Smooth muscle cell (in vitro differentiated cells): ENCODE measurements at regions not wholly inside any gene's neighbourhood (a gene's known extent, or its start where the extent isn't known, plus 50 kb on each side); places are given as distances from the start of the nearest gene placed in this dataset.

Experiments used
- DNase-seq: peaks from one replicate; lab custom pipeline; 2025; ENCODE audit not compliant: unreplicated experiment; lab: John Stamatoyannopoulos, UW
- H2AFZ ChIP-seq: fragments of 200-600 bp; sonication (generic); 2 replicates; pipeline ENCODE4 v1.6.0; 2016; ENCODE audit warnings: antibody characterized with exemption, low read depth, mild to moderate bottlenecking
- H3F3A ChIP-seq: fragments of 200-600 bp; sonication (generic); 2 replicates; pipeline ENCODE4 v1.6.0; 2017; ENCODE audit warnings: antibody characterized with exemption, low read depth
- H3K27ac ChIP-seq: fragments of 200-600 bp; sonication (generic); 2 replicates; pipeline ENCODE4 v1.5.1; 2016; ENCODE audit warnings: low read depth, mild to moderate bottlenecking
- H3K27me3 ChIP-seq: fragments of 200-600 bp; sonication (generic); 2 replicates; pipeline ENCODE4 v1.6.1; 2016; ENCODE audit warnings: low read depth, mild to moderate bottlenecking
- H3K36me3 ChIP-seq: fragments of 200-600 bp; sonication (generic); 2 replicates; pipeline ENCODE4 v1.5.1; 2016; ENCODE audit warnings: low read depth
- H3K4me1 ChIP-seq: fragments of 200-600 bp; sonication (generic); 2 replicates; pipeline ENCODE4 v1.5.1; 2016; ENCODE audit warnings: low read depth
- H3K4me2 ChIP-seq: fragments of 200-600 bp; sonication (generic); 2 replicates; pipeline ENCODE4 v1.6.0; 2016; ENCODE audit warnings: mild to moderate bottlenecking
- H3K4me3 ChIP-seq: fragments of 200-600 bp; sonication (generic); 2 replicates; pipeline ENCODE4 v1.5.1; 2016; ENCODE audit warnings: mild to moderate bottlenecking
- H3K79me2 ChIP-seq: fragments of 200-600 bp; sonication (generic); 2 replicates; pipeline ENCODE4 v1.6.0; 2016; ENCODE audit warnings: low read depth, mild to moderate bottlenecking
- H3K9ac ChIP-seq: fragments of 200-600 bp; sonication (generic); 2 replicates; pipeline ENCODE4 v1.6.0; 2016; ENCODE audit warnings: low read depth
- H3K9me3 ChIP-seq: fragments of 200-600 bp; sonication (generic); replicated peaks from 2 replicates; pipeline ENCODE4 v1.5.1; 2016; ENCODE audit warnings: low read depth
- H4K20me1 ChIP-seq: fragments of 200-600 bp; sonication (generic); 2 replicates; pipeline ENCODE4 v1.6.0; 2016; ENCODE audit warnings: low read depth
- WGBS: methylation state at CpG from one replicate; pipeline ENCODE4 v1.1.7; 2016; ENCODE audit warnings: low lambda C conversion rate; 5-methylcytosine and 5-hydroxymethylcytosine counted together
- TF ChIP-seq, protein P1 (sequence below): fragments of 200-600 bp; sonication (generic); IDR thresholded peaks from 2 replicates; pipeline ENCODE4 v1.5.1; 2017; ENCODE audit warnings: borderline replicate concordance, mild to moderate bottlenecking, antibody characterized with exemption; ENCODE audit not compliant: insufficient read depth, poor library complexity, severe bottlenecking

DNA sequence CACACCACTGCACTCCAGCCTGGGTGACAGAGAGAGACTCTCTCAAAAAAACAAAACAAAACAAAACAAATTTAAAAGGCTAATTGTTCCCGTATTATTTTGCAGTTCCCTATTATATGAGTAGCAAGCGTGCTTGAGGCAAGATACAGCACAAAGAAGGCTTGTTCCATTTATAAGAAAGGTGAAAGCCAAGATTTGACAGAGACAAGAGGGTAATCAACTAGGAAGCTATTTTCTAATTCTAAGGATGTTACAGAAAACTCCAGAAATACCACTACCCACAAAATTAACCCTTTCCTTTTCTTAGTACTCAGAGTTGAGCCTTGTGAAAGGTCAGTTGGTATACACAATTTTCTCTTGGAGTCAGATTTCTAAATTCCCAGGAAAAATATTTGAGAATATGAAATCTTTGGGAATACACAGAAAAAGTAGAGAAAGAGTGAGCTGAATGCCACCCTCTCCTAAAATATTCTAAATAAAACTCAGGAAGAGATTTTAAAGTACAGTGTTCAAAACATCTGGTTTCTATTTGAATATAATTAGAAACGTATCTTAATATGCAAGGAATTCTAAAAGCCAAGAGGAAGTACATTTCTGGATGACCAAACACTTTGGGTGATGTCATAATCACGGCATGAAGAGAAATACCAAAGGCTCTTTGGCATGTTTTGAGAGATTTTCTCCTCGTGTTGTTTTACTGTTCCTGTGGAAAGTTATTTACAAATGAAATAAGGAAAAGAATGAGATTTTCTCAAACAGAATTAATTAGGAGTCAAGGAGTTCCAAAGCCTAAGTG lies 63.0 kb upstream of the FLT1 start:
- no peaks in the 10 kb centered on the region for H3K79me2 ChIP-seq
- peaks cover 5% of the 10 kb centered on the region for H3K4me1 ChIP-seq
- H3K9me3 ChIP-seq, result no peaks in the 10 kb centered on the region
- peak overlapping the region; percentile 80 for H3K27ac ChIP-seq
- peak overlapping the region; percentile 54 for H3K4me2 ChIP-seq
- 38% methylated on average over 5 of the region's 5 CpGs for WGBS
- no peak overlapping the region for H3K4me3 ChIP-seq
- H2AFZ ChIP-seq, result peak overlapping the region; percentile 38
- no peak for DNase-seq
- TF ChIP-seq, protein P1, sequence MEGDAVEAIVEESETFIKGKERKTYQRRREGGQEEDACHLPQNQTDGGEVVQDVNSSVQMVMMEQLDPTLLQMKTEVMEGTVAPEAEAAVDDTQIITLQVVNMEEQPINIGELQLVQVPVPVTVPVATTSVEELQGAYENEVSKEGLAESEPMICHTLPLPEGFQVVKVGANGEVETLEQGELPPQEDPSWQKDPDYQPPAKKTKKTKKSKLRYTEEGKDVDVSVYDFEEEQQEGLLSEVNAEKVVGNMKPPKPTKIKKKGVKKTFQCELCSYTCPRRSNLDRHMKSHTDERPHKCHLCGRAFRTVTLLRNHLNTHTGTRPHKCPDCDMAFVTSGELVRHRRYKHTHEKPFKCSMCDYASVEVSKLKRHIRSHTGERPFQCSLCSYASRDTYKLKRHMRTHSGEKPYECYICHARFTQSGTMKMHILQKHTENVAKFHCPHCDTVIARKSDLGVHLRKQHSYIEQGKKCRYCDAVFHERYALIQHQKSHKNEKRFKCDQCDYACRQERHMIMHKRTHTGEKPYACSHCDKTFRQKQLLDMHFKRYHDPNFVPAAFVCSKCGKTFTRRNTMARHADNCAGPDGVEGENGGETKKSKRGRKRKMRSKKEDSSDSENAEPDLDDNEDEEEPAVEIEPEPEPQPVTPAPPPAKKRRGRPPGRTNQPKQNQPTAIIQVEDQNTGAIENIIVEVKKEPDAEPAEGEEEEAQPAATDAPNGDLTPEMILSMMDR, result no peak
- no peaks in the 10 kb centered on the region for H4K20me1 ChIP-seq
- H3K9ac ChIP-seq, result peak overlapping the region; percentile 35
- no peaks in the 10 kb centered on the region for H3K27me3 ChIP-seq
- H3K36me3 ChIP-seq, result no peaks in the 10 kb centered on the region
- no peaks in the 10 kb centered on the region for H3F3A ChIP-seq

DNA sequence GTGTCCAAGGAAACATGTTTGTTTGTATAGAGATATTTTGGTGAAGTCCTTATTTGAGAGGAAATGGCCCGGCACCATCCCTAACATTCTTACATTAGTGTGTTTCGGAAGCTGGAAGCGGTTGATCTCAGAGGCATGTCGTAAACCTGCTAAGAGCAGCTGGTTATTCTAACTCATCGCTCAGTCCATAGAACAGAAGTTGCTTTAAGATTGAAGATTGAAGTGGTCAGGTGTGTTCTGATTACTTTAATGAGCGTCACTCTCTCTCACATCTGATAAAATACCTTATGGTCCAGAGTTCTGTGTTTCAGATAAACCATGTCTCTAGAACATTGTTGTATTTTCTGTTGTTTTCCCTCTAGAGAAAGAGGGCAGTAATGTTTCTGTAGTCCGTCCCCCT lies 60.2 kb upstream of the FLT1 start:
- H3K27ac ChIP-seq, result no peak overlapping the region
- H4K20me1 ChIP-seq, result no peaks in the 10 kb centered on the region
- 66% methylated on average over 7 of the region's 7 CpGs for WGBS
- DNase-seq, result no peak
- peaks cover 5% of the 10 kb centered on the region for H3K4me1 ChIP-seq
- TF ChIP-seq, protein P1, result no peak
- no peaks in the 10 kb centered on the region for H3K79me2 ChIP-seq
- H3F3A ChIP-seq, result no peaks in the 10 kb centered on the region
- H3K27me3 ChIP-seq, result no peaks in the 10 kb centered on the region
- H3K9ac ChIP-seq, result no peak overlapping the region
- H3K4me3 ChIP-seq, result no peak overlapping the region
- no peaks in the 10 kb centered on the region for H3K9me3 ChIP-seq
- H3K4me2 ChIP-seq, result no peak overlapping the region
- no peaks in the 10 kb centered on the region for H3K36me3 ChIP-seq
- H2AFZ ChIP-seq, result no peak overlapping the region

DNA sequence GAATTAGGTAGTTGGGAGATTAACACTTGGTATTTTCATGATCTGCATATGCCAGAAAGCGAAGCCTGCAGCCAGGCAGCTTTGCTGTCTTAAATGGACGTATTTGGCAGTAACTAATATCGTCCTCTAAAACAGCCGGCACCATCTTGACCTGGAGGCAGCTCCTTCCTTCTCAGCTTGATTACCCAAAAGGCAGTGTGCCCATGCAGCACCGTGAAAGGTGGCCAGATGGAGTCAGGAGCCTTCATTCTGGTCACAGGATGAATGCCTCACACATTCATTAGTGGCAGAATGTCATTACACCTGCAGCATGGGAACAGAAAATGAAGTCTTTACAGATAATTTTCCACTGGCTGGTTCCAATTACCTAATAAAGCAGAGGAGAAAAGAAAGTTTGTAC lies 59.0 kb upstream of the FLT1 start:
- DNase-seq, result no peak
- 80% methylated on average over 5 of the region's 5 CpGs for WGBS
- TF ChIP-seq, protein P1, result no peak
- Histone ChIP-seq H3K4me1 (peaks cover 5% of the 10 kb centered on the region), H3K27me3 (no peaks in the 10 kb centered on the region), H3K9ac (no peak overlapping the region), H3K27ac (no peak overlapping the region), H3K4me3 (no peak overlapping the region), H3K79me2 (no peaks in the 10 kb centered on the region), H3K9me3 (no peaks in the 10 kb centered on the region), H3K36me3 (no peaks in the 10 kb centered on the region), H4K20me1 (no peaks in the 10 kb centered on the region), H3K4me2 (no peak overlapping the region), H2AFZ (no peak overlapping the region), H3F3A (no peaks in the 10 kb centered on the region)

DNA sequence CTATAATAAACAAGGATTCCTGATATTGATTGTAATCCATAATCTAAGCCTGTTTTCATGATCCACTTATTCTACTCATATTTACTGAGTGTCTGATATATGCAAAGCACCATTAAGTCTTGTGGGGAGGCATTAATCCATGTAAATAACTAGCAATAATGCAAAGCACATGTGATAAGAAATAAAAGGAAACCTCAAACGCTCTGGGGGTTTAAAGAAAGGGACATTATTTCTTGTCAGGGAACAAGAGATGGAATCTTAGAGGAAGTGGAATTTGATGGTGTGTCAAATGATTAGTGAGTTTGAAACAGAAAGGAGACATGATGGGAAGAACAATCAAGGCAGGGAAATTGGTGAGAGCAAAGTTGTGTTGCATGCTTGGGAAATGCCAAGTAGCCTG lies 57.4 kb upstream of the FLT1 start:
- TF ChIP-seq, protein P1, result no peak
- no peaks in the 10 kb centered on the region for H4K20me1 ChIP-seq
- H3F3A ChIP-seq, result no peaks in the 10 kb centered on the region
- no peaks in the 10 kb centered on the region for H3K9me3 ChIP-seq
- no peaks in the 10 kb centered on the region for H3K4me1 ChIP-seq
- H3K79me2 ChIP-seq, result no peaks in the 10 kb centered on the region
- no peak overlapping the region for H3K4me2 ChIP-seq
- WGBS, result 70% methylated on average over 1 of the region's 1 CpG
- no peak for DNase-seq
- no peaks in the 10 kb centered on the region for H3K36me3 ChIP-seq
- H3K4me3 ChIP-seq, result no peak overlapping the region
- H3K9ac ChIP-seq, result no peak overlapping the region
- no peaks in the 10 kb centered on the region for H3K27me3 ChIP-seq
- H3K27ac ChIP-seq, result no peak overlapping the region
- H2AFZ ChIP-seq, result no peak overlapping the region
